ENCODE measurements at regions not wholly inside any gene's neighbourhood (a gene's known extent, or its start where the extent isn't known, plus 50 kb on each side); places are given as distances from the start of the nearest gene placed in this dataset.

DNA sequence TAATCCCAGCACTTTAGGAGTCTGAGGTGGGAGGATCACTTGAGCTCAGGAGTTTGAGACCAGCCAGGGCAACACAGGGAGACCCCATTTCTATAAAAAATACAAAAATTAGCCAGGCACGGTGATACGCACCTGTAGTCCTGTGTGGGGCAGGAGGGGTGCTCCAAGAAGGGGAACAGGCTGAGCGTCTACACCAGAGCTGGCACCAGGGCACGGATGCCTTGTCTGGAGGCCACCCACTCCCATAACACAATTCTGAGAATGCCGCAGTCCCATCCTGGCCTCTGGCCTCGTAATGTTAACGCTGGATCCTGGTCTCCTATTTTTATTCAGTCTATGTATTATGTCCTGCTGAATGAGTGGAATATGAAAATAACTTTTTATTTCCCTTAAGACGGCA is 161.3 kb downstream of the WSCD1 start:
- no peak for DNase-seq (ENCODE audit: low read depth)
- TF ChIP-seq, protein P1, sequence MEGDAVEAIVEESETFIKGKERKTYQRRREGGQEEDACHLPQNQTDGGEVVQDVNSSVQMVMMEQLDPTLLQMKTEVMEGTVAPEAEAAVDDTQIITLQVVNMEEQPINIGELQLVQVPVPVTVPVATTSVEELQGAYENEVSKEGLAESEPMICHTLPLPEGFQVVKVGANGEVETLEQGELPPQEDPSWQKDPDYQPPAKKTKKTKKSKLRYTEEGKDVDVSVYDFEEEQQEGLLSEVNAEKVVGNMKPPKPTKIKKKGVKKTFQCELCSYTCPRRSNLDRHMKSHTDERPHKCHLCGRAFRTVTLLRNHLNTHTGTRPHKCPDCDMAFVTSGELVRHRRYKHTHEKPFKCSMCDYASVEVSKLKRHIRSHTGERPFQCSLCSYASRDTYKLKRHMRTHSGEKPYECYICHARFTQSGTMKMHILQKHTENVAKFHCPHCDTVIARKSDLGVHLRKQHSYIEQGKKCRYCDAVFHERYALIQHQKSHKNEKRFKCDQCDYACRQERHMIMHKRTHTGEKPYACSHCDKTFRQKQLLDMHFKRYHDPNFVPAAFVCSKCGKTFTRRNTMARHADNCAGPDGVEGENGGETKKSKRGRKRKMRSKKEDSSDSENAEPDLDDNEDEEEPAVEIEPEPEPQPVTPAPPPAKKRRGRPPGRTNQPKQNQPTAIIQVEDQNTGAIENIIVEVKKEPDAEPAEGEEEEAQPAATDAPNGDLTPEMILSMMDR (conservative IDR thresholded peaks at IDR 0.05; ENCODE audit: low read depth, low read length): no peak
- no peak overlapping the region for H3K4me3 ChIP-seq (ENCODE audit: low read length)

DNA sequence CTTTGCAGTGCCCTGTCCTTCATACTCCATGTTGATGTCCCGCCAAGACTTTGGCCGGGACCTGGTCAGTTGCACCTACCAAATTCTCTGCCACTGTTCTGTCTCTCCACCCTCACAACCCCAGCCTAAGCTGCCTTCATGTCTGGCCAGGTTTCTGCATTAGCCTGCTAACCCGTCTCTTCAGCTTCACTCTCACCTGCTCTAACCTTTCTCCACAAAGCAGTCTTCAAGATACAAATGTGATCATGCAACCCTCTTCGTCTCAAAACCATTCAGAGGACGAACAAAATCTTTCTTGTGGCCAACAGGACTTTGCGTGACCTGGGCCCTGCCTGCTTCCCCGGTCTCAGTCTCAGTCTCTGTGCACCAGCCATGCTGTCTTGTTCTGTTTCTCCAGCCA is 148.2 kb downstream of the WSCD1 start:
- no peak for DNase-seq (ENCODE audit: low read depth)
- TF ChIP-seq, protein P1 (conservative IDR thresholded peaks at IDR 0.05; ENCODE audit: low read depth, low read length): no peak
- H3K4me3 ChIP-seq (ENCODE audit: low read length): no peak overlapping the region

DNA sequence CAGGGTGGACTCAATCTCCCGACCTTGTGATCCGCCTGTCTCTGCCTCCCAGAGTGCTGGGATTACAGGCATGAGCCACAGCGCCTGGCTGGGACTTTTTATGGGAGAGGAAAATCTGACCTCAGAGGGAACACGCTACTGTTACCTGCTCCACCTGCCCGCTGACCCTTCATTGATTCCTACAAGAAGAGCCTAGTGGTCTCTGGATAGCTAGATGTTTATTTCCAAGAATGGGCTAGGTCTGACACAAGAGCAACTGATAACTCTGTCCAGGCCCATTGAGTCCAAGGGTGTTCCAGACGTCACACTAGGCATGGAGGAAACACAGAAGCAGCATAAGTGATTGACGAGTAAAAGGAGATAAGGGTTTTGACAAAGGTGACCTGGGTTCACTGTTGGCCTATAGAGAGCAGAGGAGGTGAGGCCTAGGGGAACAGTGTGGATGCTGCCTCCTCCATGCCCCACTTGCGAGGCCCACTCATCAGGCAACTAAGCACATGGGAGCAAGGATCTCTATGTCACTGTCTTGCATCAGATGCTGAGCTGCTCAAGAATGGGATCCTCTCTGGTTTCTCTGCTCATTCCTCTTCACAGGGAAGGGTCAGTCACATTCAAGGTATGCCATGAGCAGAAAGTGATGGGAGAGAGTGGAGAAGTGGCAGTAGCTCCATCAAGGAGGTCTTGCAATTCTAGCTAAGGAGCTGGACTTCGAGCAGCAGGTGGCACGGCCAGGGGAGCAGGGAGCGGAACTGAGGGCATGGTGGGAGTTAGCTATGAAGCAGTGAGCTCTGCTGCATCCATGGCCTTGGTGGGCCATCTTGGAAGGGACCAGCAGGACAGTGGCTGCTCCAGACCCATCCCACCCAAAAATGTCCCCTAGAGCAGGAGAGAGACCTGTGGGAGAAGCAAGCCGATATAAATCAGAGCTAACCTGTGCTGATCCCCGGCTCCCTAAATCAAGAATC is 145.2 kb downstream of the WSCD1 start:
- TF ChIP-seq, protein P1 (conservative IDR thresholded peaks at IDR 0.05; ENCODE audit: low read depth, low read length): no peak
- no peak for DNase-seq (ENCODE audit: low read depth)
- no peak overlapping the region for H3K4me3 ChIP-seq (ENCODE audit: low read length)

DNA sequence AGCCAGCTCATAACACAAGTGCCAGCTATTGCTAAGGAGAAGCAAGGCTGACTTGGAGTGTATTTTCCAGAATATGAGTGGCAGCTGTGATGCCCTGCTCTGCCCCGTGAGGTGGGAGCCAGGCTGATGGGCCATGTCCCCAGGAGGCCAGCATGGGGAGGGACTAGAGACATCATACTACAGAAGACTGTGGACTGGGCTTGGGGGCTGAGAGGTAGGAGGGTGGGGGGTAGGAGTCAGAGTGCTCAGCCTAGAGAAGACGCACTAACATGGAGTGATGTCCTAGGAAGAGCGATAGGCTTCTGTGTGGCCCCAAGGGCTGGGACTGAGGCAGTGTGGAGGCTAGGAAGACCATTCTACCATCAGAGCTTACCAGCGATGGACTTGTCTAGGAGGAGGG is 143.7 kb downstream of the WSCD1 start:
- no peak for DNase-seq (ENCODE audit: low read depth)
- TF ChIP-seq, protein P1 (conservative IDR thresholded peaks at IDR 0.05; ENCODE audit: low read depth, low read length): no peak

DNA sequence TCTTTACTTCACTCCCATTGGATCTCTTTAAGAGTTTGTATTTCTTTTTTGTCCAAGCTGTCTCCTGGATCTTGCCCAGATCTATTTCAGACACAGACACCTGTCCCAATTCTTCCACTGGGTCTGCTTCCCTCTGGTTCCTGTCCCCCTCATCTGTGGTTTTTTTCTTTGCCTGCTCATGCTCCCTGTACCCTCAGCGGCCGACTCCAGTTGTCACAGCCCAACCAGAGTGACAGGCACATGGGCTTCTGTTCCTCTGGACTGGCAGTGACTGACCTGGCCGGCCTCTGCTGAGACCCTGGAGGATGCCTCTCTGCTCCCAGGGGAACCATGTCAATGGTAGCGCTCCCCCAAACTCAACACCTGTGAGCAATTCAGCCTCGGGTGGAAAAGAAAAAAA is 142.6 kb downstream of the WSCD1 start:
- TF ChIP-seq, protein P1 (conservative IDR thresholded peaks at IDR 0.05; ENCODE audit: low read depth, low read length): no peak
- DNase-seq (ENCODE audit: low read depth): no peak
- no peak overlapping the region for H3K4me3 ChIP-seq (ENCODE audit: low read length)

More for the DNA sequence above, 143.7 kb downstream of the WSCD1 start:
- H3K4me3 ChIP-seq (ENCODE audit: low read length): no peak overlapping the region

DNA sequence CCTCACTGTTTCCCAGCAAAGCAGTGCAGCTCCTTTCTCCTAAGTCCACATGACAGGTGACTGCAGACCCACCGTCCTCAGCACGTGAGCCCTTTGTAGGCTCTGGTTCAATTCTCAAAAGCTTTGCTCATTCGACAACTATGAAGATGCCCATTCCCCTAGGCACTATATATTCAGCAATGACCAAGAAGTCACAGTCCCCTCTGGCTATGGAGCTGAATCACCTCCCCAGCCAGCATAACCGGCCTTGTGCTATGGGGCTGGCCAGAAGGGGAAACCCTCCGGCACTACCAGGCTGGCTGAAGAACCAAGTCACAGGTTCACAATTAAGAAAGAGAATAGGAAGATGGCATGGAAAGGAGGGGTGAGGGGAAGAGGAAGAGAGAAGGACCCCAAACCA is 139.7 kb downstream of the WSCD1 start:
- DNase-seq (ENCODE audit: low read depth): no peak
- TF ChIP-seq, protein P1 (conservative IDR thresholded peaks at IDR 0.05; ENCODE audit: low read depth, low read length): no peak
- no peak overlapping the region for H3K4me3 ChIP-seq (ENCODE audit: low read length)
